ENCODE measurements at regions not wholly inside any gene's neighbourhood (a gene's known extent, or its start where the extent isn't known, plus 50 kb on each side); places are given as distances from the start of the nearest gene placed in this dataset.

- DNase-seq (ENCODE audit: extremely low read depth in 1 of 11, low read depth in 9 of 11, low spot score in 4 of 11): no peak
These were observed 201.6 kb upstream of the PAPPA start for GRCh38 chr9:115951977-115952376.

GRCh38 chr9:115952430-115953292 is 200.9 kb upstream of the PAPPA start:
- DNase-seq (ENCODE audit: extremely low read depth in 1 of 11, low read depth in 9 of 11, low spot score in 4 of 11): no peak

GRCh38 chr9:115956371-115956770 is 197.2 kb upstream of the PAPPA start:
- DNase-seq (ENCODE audit: extremely low read depth in 1 of 11, low read depth in 9 of 11, low spot score in 4 of 11): no peak

GRCh38 chr9:115957585-115957984 is 196.0 kb upstream of the PAPPA start:
- DNase-seq (ENCODE audit: extremely low read depth in 1 of 11, low read depth in 9 of 11, low spot score in 4 of 11): no peak

- no peak for DNase-seq (ENCODE audit: extremely low read depth in 1 of 11, low read depth in 9 of 11, low spot score in 4 of 11)
These were observed 188.8 kb upstream of the PAPPA start for GRCh38 chr9:115964710-115965347.

- DNase-seq (ENCODE audit: extremely low read depth in 1 of 11, low read depth in 9 of 11, low spot score in 4 of 11): no peak
These were observed 186.9 kb upstream of the PAPPA start for GRCh38 chr9:115966660-115967059.

GRCh38 chr9:115969096-115969495 is 184.5 kb upstream of the PAPPA start:
- DNase-seq (ENCODE audit: extremely low read depth in 1 of 11, low read depth in 9 of 11, low spot score in 4 of 11): no peak

GRCh38 chr9:115972362-115972761 is 181.2 kb upstream of the PAPPA start:
- DNase-seq (ENCODE audit: extremely low read depth in 1 of 11, low read depth in 9 of 11, low spot score in 4 of 11): no peak

GRCh38 chr9:115972843-115973595 is 180.6 kb upstream of the PAPPA start:
- DNase-seq (ENCODE audit: extremely low read depth in 1 of 11, low read depth in 9 of 11, low spot score in 4 of 11): no peak

GRCh38 chr9:115976781-115977180 is 176.8 kb upstream of the PAPPA start:
- DNase-seq (ENCODE audit: extremely low read depth in 1 of 11, low read depth in 9 of 11, low spot score in 4 of 11): no peak

- no peak for DNase-seq (ENCODE audit: extremely low read depth in 1 of 11, low read depth in 9 of 11, low spot score in 4 of 11)
These were observed 175.5 kb upstream of the PAPPA start for GRCh38 chr9:115978091-115978490.

- DNase-seq (ENCODE audit: extremely low read depth in 1 of 11, low read depth in 9 of 11, low spot score in 4 of 11): no peak
These were observed 174.9 kb upstream of the PAPPA start for GRCh38 chr9:115978659-115979096.

- no peak for DNase-seq (ENCODE audit: extremely low read depth in 1 of 11, low read depth in 9 of 11, low spot score in 4 of 11)
These were observed 173.5 kb upstream of the PAPPA start for GRCh38 chr9:115980054-115980453.

GRCh38 chr9:115980502-115980901 is 173.1 kb upstream of the PAPPA start:
- no peak for DNase-seq (ENCODE audit: extremely low read depth in 1 of 11, low read depth in 9 of 11, low spot score in 4 of 11)

- peak in 3 of 11 donors; percentile 7 to 16 (median 9) for DNase-seq (ENCODE audit: extremely low read depth in 1 of 11, low read depth in 9 of 11, low spot score in 4 of 11)
These were observed 172.6 kb upstream of the PAPPA start for GRCh38 chr9:115980976-115981375.

GRCh38 chr9:115983366-115983765 is 170.2 kb upstream of the PAPPA start:
- no peak for DNase-seq (ENCODE audit: extremely low read depth in 1 of 11, low read depth in 9 of 11, low spot score in 4 of 11)

GRCh38 chr9:115985657-115986056 is 167.9 kb upstream of the PAPPA start:
- no peak for DNase-seq (ENCODE audit: extremely low read depth in 1 of 11, low read depth in 9 of 11, low spot score in 4 of 11)

GRCh38 chr9:115986508-115986907 is 167.1 kb upstream of the PAPPA start:
- no peak for DNase-seq (ENCODE audit: extremely low read depth in 1 of 11, low read depth in 9 of 11, low spot score in 4 of 11)

GRCh38 chr9:115988701-115989100 is 164.9 kb upstream of the PAPPA start:
- no peak for DNase-seq (ENCODE audit: extremely low read depth in 1 of 11, low read depth in 9 of 11, low spot score in 4 of 11)

- no peak for DNase-seq (ENCODE audit: extremely low read depth in 1 of 11, low read depth in 9 of 11, low spot score in 4 of 11)
These were observed 163.8 kb upstream of the PAPPA start for GRCh38 chr9:115989831-115990230.
